ENCODE measurements at regions not wholly inside any gene's neighbourhood (a gene's known extent, or its start where the extent isn't known, plus 50 kb on each side); places are given as distances from the start of the nearest gene placed in this dataset.

GRCh38 chr16:79358188-79358587 is 242.3 kb downstream of the MAF start:
- no peak for TF ChIP-seq CTCF (IDR thresholded peaks at IDR 0.05; ENCODE audit: low read length)
- no peak for TF ChIP-seq EZH2 (optimal IDR thresholded peaks at IDR 0.05; ENCODE audit: low read depth, low read length)

Measured in MM.1S (cell line).